Tibial artery (tissue), 4 donors: ENCODE measurements at regions not wholly inside any gene's neighbourhood (a gene's known extent, or its start where the extent isn't known, plus 50 kb on each side); places are given as distances from the start of the nearest gene placed in this dataset.

ENCODE experiments used
- DNase-seq, 2 donors: peaks; one replicate each; pipeline ENCODE4 v3.0.0-alpha.2; 2019
- H3K27ac ChIP-seq, 2 donors: fragments of 200-600 bp; sonication (generic) in 1 of 2; 1 replicate in 1 of 2; 2 replicates in 1 of 2; pipeline ENCODE4 v1.5.1; 2018 to 2019; ENCODE audit warnings: mild to moderate bottlenecking in 1 of 2
- H3K27me3 ChIP-seq, 2 donors: fragments of 200-600 bp; sonication (generic) in 1 of 2; one replicate each; pipeline versions ENCODE4 v1.5.1 to v1.6.0; 2016 to 2019
- H3K36me3 ChIP-seq, 3 donors: fragments of 200-600 bp; sonication (generic) in 2 of 3; one replicate each; pipeline ENCODE4 v1.5.1; 2016 to 2019; ENCODE audit warnings: mild to moderate bottlenecking in 2 of 3
- H3K4me1 ChIP-seq, 4 donors: fragments of 200-600 bp; sonication (generic) in 2 of 4; 1 replicate in 3 of 4; 2 replicates in 1 of 4; pipeline ENCODE4 v1.5.1; 2016 to 2019
- H3K4me3 ChIP-seq, 2 donors: fragments of 200-600 bp; sonication (generic) in 1 of 2; 1 replicate in 1 of 2; 2 replicates in 1 of 2; pipeline ENCODE4 v1.5.1; 2018 to 2019; ENCODE audit warnings: mild to moderate bottlenecking in 2 of 2
- H3K9me3 ChIP-seq, 3 donors: fragments of 200-600 bp; sonication (generic) in 1 of 3; one replicate each; pipeline ENCODE4 v1.5.1; 2016 to 2019
- CTCF ChIP-seq, 2 experiments: fragments of 200-600 bp in 1 of 2; fragments of 450-650 bp in 1 of 2; IDR thresholded peaks; one replicate each; pipeline ENCODE4 v1.5.1; 2017 to 2019; ENCODE audit warnings: antibody characterized with exemption in 2 of 2, mild to moderate bottlenecking in 1 of 2, moderate library complexity in 1 of 2
- intact Hi-C: fragments of 100-400 bp; cut with DNase I; formaldehyde crosslinking; loops from one replicate; pipeline ENCODE4 v1.15.0; 2023; ENCODE audit warnings: low total_unique reads

- no peaks in the 10 kb centered on the region for H3K4me1 ChIP-seq
- intact Hi-C loops, result no loop called here
Measured at GRCh38 chr2:150900913-150901312, 360.8 kb downstream of the RBM43 start.

GRCh38 chr2:150895968-150896367, 365.7 kb downstream of the RBM43 start:
- no peak for TF ChIP-seq CTCF (IDR thresholded peaks at IDR 0.05)
- no peaks in the 10 kb centered on the region for H3K4me1 ChIP-seq
- no peaks in the 10 kb centered on the region for H3K27me3 ChIP-seq
- no peak overlapping the region for H3K4me3 ChIP-seq
- no peaks in the 10 kb centered on the region for H3K36me3 ChIP-seq
- no peak overlapping the region for H3K27ac ChIP-seq
- peaks cover 0 to 10% (median 0%) of the 10 kb centered on the region in 3 donors for H3K9me3 ChIP-seq
- no peak for DNase-seq
- intact Hi-C loops, result no loop called here

More at GRCh38 chr2:150900913-150901312, 360.8 kb downstream of the RBM43 start:
- H3K4me3 ChIP-seq, result no peak overlapping the region
- no peak for DNase-seq
- no peaks in the 10 kb centered on the region for H3K36me3 ChIP-seq
- H3K27ac ChIP-seq, result no peak overlapping the region
- no peaks in the 10 kb centered on the region for H3K27me3 ChIP-seq
- peaks cover 0 to 11% (median 0%) of the 10 kb centered on the region in 3 donors for H3K9me3 ChIP-seq
- no peak for TF ChIP-seq CTCF (IDR thresholded peaks at IDR 0.05)

GRCh38 chr2:150889141-150889540, 372.5 kb downstream of the RBM43 start:
- no peaks in the 10 kb centered on the region for H3K9me3 ChIP-seq
- intact Hi-C loops, result no loop called here
- DNase-seq, result no peak
- H3K4me3 ChIP-seq, result no peak overlapping the region
- no peaks in the 10 kb centered on the region for H3K27me3 ChIP-seq
- H3K4me1 ChIP-seq, result no peaks in the 10 kb centered on the region
- H3K36me3 ChIP-seq, result no peaks in the 10 kb centered on the region
- H3K27ac ChIP-seq, result no peak overlapping the region
- no peak for TF ChIP-seq CTCF (IDR thresholded peaks at IDR 0.05)

- Histone ChIP-seq H3K27ac (no peak overlapping the region), H3K36me3 (no peaks in the 10 kb centered on the region), H3K27me3 (no peaks in the 10 kb centered on the region), H3K4me3 (no peak overlapping the region), H3K4me1 (no peaks in the 10 kb centered on the region), H3K9me3 (no peaks in the 10 kb centered on the region)
- TF ChIP-seq CTCF (IDR thresholded peaks at IDR 0.05), result no peak
- intact Hi-C loops, result no loop called here
- DNase-seq, result no peak
Measured at GRCh38 chr2:150888337-150888736, 373.3 kb downstream of the RBM43 start.

- Histone ChIP-seq H3K4me3 (no peak overlapping the region), H3K27me3 (no peaks in the 10 kb centered on the region), H3K36me3 (no peaks in the 10 kb centered on the region), H3K4me1 (no peaks in the 10 kb centered on the region), H3K9me3 (no peaks in the 10 kb centered on the region), H3K27ac (no peak overlapping the region)
- TF ChIP-seq CTCF (IDR thresholded peaks at IDR 0.05), result no peak
- no peak for DNase-seq
- intact Hi-C loops, result no loop called here
Measured at GRCh38 chr2:150887926-150888325, 373.7 kb downstream of the RBM43 start.

- Histone ChIP-seq H3K4me3 (no peak overlapping the region), H3K27me3 (no peaks in the 10 kb centered on the region), H3K9me3 (no peaks in the 10 kb centered on the region), H3K4me1 (no peaks in the 10 kb centered on the region), H3K27ac (no peak overlapping the region), H3K36me3 (no peaks in the 10 kb centered on the region)
- no peak for TF ChIP-seq CTCF (IDR thresholded peaks at IDR 0.05)
- DNase-seq, result no peak
- intact Hi-C loops, result no loop called here
Measured at GRCh38 chr2:150885774-150886386, 375.8 kb downstream of the RBM43 start.
